Amniotic epithelial cell (primary cell): ENCODE measurements at regions not wholly inside any gene's neighbourhood (a gene's known extent, or its start where the extent isn't known, plus 50 kb on each side); places are given as distances from the start of the nearest gene placed in this dataset.

Experiments
- DNase-seq: peaks from one replicate; pipeline ENCODE4 v3.0.0-alpha.2; 2010; ENCODE audit warnings: low read depth

- DNase-seq, result no peak
Observed at GRCh38 chr1:201589186-201589585, 50.3 kb downstream of the NAV1 start.

DNA sequence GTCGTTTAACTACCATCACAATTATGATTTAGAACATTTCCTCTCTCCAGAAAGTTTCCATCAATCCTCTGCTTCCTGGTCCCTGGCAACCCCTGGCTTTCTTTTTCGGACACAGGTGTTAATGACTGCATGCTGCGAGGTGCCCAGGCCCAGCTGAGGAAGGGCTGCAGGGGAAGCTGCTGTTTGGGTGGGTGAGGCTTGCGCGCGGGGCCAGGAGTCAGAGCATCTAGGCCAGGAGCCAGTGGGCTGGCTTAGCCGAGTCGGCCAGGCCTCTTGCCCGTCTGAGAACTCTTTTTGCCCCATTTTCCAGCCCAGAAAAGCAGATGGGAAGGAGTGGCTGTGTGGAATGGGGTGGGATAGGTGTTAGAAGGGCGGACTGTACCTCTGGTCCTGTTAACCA lies 51.5 kb downstream of the NAV1 start:
- no peak for DNase-seq

- DNase-seq, result no peak
Observed at GRCh38 chr1:201591348-201591747, 52.4 kb downstream of the NAV1 start.

DNA sequence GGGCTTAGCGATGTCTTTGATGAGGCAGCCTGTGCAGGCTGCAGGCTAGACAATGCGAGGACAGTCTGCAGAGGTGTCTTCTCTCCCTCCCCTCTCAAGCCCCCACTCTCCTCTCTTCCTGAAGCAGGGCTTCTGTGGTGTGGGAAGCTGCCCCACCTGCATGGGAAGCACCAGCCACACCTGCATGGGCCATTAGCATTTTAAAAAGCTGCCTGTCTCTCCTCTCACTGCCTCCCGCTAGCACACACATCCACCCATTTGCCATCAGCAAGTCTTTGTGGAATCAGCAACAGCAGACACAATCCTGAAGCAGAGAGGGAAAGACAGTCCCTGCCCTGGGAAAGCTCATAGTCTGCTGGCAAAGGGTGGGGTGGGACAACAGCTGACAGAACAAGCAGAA lies 53.1 kb downstream of the NAV1 start:
- DNase-seq, result no peak

- peak; percentile 99 for DNase-seq
Observed at GRCh38 chr1:201593200-201593921, 54.4 kb downstream of the NAV1 start.

GRCh38 chr1:201594575-201595245 lies 55.8 kb downstream of the NAV1 start:
- peak; percentile 34 for DNase-seq

- no peak for DNase-seq
Observed at GRCh38 chr1:201595381-201595780, 56.5 kb downstream of the NAV1 start.

GRCh38 chr1:201596101-201596868 lies 57.4 kb downstream of the NAV1 start:
- DNase-seq, result no peak

DNA sequence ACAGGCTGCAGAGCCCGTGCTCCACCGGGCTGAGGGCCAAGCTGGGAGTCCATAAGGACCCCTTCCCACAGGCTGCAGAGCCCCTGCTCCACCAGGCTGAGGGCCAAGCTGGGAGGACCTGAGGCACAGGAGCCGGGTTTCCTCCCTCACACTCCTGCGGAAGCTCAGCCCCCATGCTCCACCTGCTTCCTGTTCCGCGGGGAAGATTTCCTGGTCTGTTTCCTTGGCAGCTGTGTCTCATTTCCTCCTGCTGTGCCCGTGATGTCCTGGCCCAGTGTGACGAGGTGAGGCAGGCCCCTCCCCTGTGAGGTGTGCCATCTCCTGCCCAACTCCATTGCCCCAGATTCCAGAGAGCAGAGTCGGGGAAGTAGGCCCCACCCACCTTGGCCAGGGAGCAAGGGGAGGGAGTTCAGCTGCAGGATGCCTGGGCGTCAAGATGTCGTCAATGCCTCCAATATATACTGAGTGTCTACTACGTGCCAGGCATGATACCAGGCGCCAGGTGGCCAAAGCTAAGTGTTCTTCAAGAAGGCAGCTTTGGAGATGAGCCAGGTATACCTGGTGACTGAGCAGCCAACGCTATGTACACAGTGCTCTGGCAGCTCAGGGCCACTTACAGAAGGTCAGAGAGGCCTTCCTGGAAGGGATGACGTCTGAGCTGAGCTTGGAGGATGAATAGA lies 58.8 kb downstream of the NAV1 start:
- no peak for DNase-seq

DNA sequence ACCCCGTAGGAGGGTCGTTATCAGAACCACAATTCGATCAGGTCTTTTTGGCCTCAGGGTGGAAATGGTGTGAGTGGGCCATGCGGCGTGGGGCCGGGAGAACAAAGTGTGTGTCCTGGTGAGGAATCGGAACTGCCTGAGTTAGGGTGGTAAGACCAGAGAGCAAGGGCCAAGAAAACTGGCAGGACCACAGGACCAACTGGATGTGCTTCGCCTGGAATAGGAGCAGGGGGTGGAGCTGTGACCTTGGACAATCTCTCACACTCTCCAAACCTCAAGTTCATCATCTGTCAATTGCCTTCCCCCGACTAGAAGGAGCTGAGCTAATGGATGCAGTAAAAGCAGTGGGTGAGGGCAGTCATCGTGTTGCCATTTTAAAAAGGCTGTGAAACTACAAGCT lies 59.5 kb downstream of the NAV1 start:
- DNase-seq, result peak; percentile 29

DNA sequence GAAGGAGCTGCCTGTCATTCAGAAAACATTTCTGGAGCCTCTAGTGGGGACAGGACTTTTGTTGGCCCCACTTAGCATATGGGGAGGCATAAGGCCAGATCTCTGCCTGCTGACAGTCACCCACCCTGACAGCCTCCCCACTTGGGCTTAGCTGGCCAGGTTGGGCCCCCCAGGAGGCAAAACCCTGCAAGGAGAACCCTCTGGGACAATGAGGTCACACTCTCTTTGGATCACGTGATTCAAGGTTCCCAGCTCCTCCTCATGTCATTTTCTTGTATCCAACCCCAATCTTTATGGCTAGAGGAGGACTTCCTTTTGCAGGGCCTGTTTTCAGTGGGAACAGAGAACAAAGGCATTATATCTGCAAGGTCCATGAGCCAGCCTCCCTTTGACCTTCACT lies 60.0 kb downstream of the NAV1 start:
- no peak for DNase-seq

DNA sequence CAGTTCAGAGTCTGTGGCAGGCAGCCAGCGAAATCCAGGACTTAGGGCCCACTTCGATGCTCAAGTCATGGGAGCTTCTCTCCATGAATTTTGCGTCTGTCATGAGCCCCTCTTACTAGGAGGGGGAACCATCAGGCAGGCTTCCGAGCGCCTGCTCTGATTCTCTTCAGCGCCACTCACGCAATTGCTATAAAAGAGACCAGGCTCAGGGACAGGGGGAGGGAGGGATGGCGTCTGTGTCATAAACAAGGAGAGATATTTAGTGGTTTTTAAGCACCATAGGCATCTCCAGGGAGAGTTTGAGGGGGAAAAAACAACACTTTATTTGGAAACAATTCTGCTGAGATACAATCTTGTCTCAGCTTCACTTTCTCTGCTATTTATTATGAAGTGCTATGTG lies 60.6 kb downstream of the NAV1 start:
- DNase-seq, result no peak

DNA sequence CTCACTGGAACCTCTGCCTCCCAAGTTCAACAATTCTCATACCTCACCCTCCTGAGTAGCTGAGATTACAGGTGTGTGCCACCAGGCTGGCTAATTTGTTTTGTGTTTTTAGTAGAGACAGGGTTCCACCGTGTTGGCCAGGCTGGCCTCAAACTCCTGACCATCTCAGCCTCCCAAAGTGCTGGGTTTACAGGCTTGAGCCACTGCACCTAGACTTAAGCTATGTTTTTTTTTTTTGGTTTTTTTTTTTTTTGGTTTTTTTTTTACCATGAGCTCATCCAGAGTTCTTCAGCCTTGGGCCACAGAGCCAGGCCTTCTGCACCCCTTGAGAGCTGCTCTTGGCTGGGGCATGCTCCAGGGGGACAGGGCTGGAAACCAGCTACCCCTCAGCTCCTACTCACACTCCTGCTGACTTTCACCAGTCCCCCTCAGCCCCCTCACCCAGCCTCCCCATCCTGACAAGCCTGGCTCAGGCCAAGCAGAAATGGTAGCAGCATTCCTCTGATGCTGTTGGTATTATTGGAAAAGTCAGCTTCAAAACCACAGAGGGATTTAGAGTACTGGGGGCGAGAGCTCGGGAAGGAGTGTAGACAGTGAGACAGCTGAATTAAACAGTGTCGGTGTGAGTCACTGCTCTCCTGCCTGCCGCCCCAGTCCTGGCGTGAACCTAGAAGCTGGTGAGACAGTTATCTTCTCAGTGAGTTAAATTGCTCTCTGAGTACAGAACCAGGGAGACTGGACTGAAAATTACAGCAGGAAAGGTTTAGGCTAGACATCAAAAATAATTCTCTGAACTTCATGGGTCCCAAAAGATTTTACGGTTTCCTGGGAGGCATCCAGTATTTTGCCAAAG lies 63.7 kb downstream of the NAV1 start:
- DNase-seq, result peak; percentile 98

GRCh38 chr1:201603613-201604232 lies 64.8 kb downstream of the NAV1 start:
- no peak for DNase-seq

DNA sequence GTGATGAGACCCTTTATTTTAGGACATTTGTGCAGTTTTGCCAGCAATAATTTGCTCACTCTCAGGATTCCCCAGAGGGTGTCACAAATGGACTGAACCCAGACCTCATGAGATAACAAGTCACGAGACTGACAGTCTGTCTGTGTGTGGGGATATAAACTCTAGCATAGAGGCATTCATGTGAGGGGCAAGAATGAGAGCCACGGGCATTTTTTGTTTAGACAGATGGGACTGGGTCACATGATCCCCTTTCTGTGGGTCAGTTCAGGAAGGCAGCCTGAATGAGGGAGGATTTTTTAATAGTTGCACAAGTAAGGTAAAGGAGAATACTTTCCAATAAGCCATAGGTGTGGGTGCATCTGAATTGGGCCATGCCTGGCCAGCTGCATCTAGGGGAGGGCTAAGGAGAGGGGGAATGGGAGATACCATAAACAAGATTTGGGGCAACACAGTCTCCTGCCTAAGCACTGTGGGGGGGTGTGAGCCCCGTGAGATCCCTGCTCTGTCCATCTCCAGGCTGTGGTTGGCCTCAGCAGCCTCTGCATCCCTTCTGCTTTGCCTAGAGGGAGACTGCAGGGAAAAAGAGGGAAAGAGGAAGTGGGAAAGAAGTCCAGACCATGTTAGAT lies 66.6 kb downstream of the NAV1 start:
- peak; percentile 33 for DNase-seq

DNA sequence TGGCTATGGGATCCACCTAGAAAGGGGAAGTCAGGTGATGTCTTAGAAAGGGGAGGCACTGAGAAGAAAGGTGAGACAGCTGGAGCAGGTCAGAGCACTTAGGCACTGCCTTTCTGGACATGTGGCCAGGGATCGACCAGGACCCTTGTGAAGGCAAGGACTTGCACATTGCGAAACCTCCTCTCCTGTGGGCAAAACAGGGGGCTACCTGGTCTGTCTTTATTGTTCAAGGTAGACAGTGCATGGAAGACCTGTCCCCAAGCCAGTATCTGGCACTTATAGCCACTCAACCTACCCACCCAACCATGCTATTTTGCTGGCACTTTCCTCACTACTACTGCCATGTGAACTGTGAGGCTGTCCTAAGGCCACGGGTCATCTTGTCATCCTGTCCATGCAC lies 67.2 kb downstream of the NAV1 start:
- DNase-seq, result no peak

- peak; percentile 55 for DNase-seq
Observed at GRCh38 chr1:201606623-201607022, 67.7 kb downstream of the NAV1 start.

GRCh38 chr1:201608635-201609395 lies 69.9 kb downstream of the NAV1 start:
- DNase-seq, result no peak

- no peak for DNase-seq
Observed at GRCh38 chr1:201609661-201610318, 70.9 kb downstream of the NAV1 start.
